Panc1 (cell line): ENCODE measurements at regions not wholly inside any gene's neighbourhood (a gene's known extent, or its start where the extent isn't known, plus 50 kb on each side); places are given as distances from the start of the nearest gene placed in this dataset.
"Not testable (repeated sequence)": the region's sequence is repeated elsewhere in the genome, so short reads cannot be mapped to it uniquely, and the experiment has no call there.

Source experiments
- ATAC-seq: fragments of 200-7000 bp; cut with Tn5 transposase; 2 replicates; pipeline ENCODE4 v1.9.1; 2020; ENCODE audit warnings: mild to moderate bottlenecking, moderate library complexity
- BruUV-seq: library from RNA; stranded (reverse); fragments of 400-500 nt; replicated peaks from 2 replicates; lab custom pipeline; 2021; lab: Mats Ljungman, UMichigan
- CTCF ChIA-PET: fragments of 300-600 bp; sonication (Branson Sonifier 250); formaldehyde crosslinking; loops from one replicate; lab custom pipeline; 2022; ENCODE audit warnings: antibody characterized with exemption; lab: Charles Lee
- POLR2A ChIA-PET: fragments of 300-600 bp; sonication (Branson Sonifier 250); formaldehyde crosslinking; loops from one replicate; lab custom pipeline; 2022; ENCODE audit warnings: antibody characterized with exemption; lab: Charles Lee
- DNase-seq: peaks from one replicate; pipeline ENCODE4 v3.0.0-alpha.2; 2010; ENCODE audit warnings: low read depth, low spot score
- H3K27ac ChIP-seq: 2 replicates; pipeline ENCODE4 v1.5.1; 2011; ENCODE audit warnings: mild to moderate bottlenecking, low read length, inconsistent platforms
- H3K27me3 ChIP-seq: fragments of 200-500 bp; sonication (Bioruptor generic); 2 replicates; pipeline ENCODE4 v1.6.0; 2014; ENCODE audit warnings: low read length, inconsistent platforms; ENCODE audit not compliant: control insufficient read depth, insufficient read depth
- H3K36me3 ChIP-seq: fragments of 200-500 bp; sonication (Bioruptor generic); 2 replicates; pipeline ENCODE4 v1.5.1; 2014; ENCODE audit warnings: inconsistent platforms, mild to moderate bottlenecking, low read length, moderate library complexity; ENCODE audit not compliant: control insufficient read depth, insufficient read depth
- H3K4me1 ChIP-seq: 2 replicates; pipeline ENCODE4 v1.5.1; 2011; ENCODE audit warnings: inconsistent platforms, mild to moderate bottlenecking, low read length, moderate library complexity; ENCODE audit not compliant: control insufficient read depth, insufficient read depth
- H3K4me3 ChIP-seq, 2 experiments: 2 replicates each; pipeline ENCODE4 v1.5.1; 2011 to 2012; ENCODE audit warnings: low read depth in 2 of 2, low read length in 2 of 2, mild to moderate bottlenecking in 2 of 2, inconsistent platforms in 1 of 2, moderate library complexity in 1 of 2
- H3K9me3 ChIP-seq: fragments of 200-500 bp; sonication (Bioruptor generic); 2 replicates; pipeline ENCODE4 v1.5.1; 2014; ENCODE audit warnings: low read depth, mild to moderate bottlenecking, inconsistent platforms, low read length, moderate library complexity; ENCODE audit not compliant: control insufficient read depth, insufficient read depth
- in situ Hi-C: cut with HindIII; loops from 2 replicates; pipeline ENCODE4 v1.10.0; 2016; ENCODE audit warnings: low sequenced_read_pairs, low pct_unique_long_range_greater_than_20kb
- intact Hi-C: fragments of 100-400 bp; cut with micrococcal nuclease; formaldehyde crosslinking; loops from one replicate; pipeline ENCODE4 v1.10.0; 2022; ENCODE audit not compliant: unreplicated experiment

GRCh38 chrX:115735269-115735668 lies 174.3 kb downstream of the PLS3 start:
- in situ Hi-C loops, H3K4me3 ChIP-seq, intact Hi-C loops, H3K4me1 ChIP-seq, POLR2A ChIA-PET, CTCF ChIA-PET, BruUV-seq, H3K36me3 ChIP-seq, H3K27ac ChIP-seq, H3K27me3 ChIP-seq, H3K9me3 ChIP-seq, DNase-seq, ATAC-seq: not testable (repeated sequence)
